ENCODE measurements at regions not wholly inside any gene's neighbourhood (a gene's known extent, or its start where the extent isn't known, plus 50 kb on each side); places are given as distances from the start of the nearest gene placed in this dataset. TPM values are rescaled to one million over a fixed set of nuclear protein-coding genes. Genes with fewer than 3 reads are reported as not detected.
"Not testable (repeated sequence)": the region's sequence is repeated elsewhere in the genome, so short reads cannot be mapped to it uniquely, and the experiment has no call there.

GRCh38 chr16:21333683-21334082, 55.6 kb upstream of the CRYM start:
- H3K27me3 ChIP-seq (ENCODE audit: control insufficient read depth in 2 of 2, insufficient read depth in 2 of 2, low read length in 2 of 2); intact Hi-C loops (cut with micrococcal nuclease); H3K9ac ChIP-seq (replicated peaks; ENCODE audit: extremely low read depth, insufficient read depth, low read length); H3K27ac ChIP-seq (ENCODE audit: insufficient read depth, low read depth, low read length); H3K79me2 ChIP-seq (ENCODE audit: control insufficient read depth, insufficient read depth, low read length); BruUV-seq (replicated peaks); H2AFZ ChIP-seq (ENCODE audit: low read depth, low read length); DNase-seq (ENCODE audit: low read depth, low spot score); H4K20me1 ChIP-seq (replicated peaks; ENCODE audit: control insufficient read depth, extremely low read depth, insufficient read depth, low read length); H3K9me1 ChIP-seq (replicated peaks; ENCODE audit: control insufficient read depth, extremely low read depth, insufficient read depth, low read length); POLR2A ChIA-PET; H3K4me1 ChIP-seq (ENCODE audit: control insufficient read depth, extremely low read depth, insufficient read depth, low read length); H3K36me3 ChIP-seq (ENCODE audit: control insufficient read depth in 2 of 2, extremely low read depth in 1 of 2, insufficient read depth in 2 of 2, low read length in 2 of 2); FAIRE-seq; dilution Hi-C loops (cut with MboI; ENCODE audit: extremely low pct_ligation_motif_present, low sequenced_read_pairs); H3K9me3 ChIP-seq (replicated peaks; ENCODE audit: control insufficient read depth, insufficient read depth, low read length); H3K4me2 ChIP-seq (ENCODE audit: insufficient read depth, low read length); H3K4me3 ChIP-seq (replicated peaks in 1 of 3; ENCODE audit: insufficient read depth in 1 of 3, low read depth in 1 of 3, low read length in 3 of 3); CTCF ChIA-PET: not testable (repeated sequence)

Small RNA genes in the stretch of these regions (small RNA-seq; reads per million reads assigned to genes)
- not detected for gene AC008740.2 (ENCODE audit: insufficient read depth, insufficient read length, low read depth, low replicate concordance)

Measured in endothelial cell of umbilical vein (primary cell).